Neural progenitor cell (in vitro differentiated cells): ENCODE measurements at regions not wholly inside any gene's neighbourhood (a gene's known extent, or its start where the extent isn't known, plus 50 kb on each side); places are given as distances from the start of the nearest gene placed in this dataset.

Experiments
- EZH2phosphoT487 ChIP-seq: fragments of 200-600 bp; sonication (generic); IDR thresholded peaks from 2 replicates; pipeline ENCODE4 v1.6.1; 2017; ENCODE audit warnings: antibody characterized with exemption
- TF ChIP-seq, protein P1 (sequence below): fragments of 200-600 bp; sonication (generic); IDR thresholded peaks from 2 replicates; pipeline ENCODE4 v1.5.1; 2017; ENCODE audit warnings: antibody characterized with exemption, mild to moderate bottlenecking

- TF ChIP-seq, protein P1, sequence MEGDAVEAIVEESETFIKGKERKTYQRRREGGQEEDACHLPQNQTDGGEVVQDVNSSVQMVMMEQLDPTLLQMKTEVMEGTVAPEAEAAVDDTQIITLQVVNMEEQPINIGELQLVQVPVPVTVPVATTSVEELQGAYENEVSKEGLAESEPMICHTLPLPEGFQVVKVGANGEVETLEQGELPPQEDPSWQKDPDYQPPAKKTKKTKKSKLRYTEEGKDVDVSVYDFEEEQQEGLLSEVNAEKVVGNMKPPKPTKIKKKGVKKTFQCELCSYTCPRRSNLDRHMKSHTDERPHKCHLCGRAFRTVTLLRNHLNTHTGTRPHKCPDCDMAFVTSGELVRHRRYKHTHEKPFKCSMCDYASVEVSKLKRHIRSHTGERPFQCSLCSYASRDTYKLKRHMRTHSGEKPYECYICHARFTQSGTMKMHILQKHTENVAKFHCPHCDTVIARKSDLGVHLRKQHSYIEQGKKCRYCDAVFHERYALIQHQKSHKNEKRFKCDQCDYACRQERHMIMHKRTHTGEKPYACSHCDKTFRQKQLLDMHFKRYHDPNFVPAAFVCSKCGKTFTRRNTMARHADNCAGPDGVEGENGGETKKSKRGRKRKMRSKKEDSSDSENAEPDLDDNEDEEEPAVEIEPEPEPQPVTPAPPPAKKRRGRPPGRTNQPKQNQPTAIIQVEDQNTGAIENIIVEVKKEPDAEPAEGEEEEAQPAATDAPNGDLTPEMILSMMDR = no peak
- no peak for TF ChIP-seq EZH2phosphoT487
Observed at GRCh38 chr2:38160516-38160915, 84.6 kb upstream of the CYP1B1 start.
